HUDEP-2 (cell line): ENCODE measurements at regions not wholly inside any gene's neighbourhood (a gene's known extent, or its start where the extent isn't known, plus 50 kb on each side); places are given as distances from the start of the nearest gene placed in this dataset.
"Not testable (repeated sequence)": the region's sequence is repeated elsewhere in the genome, so short reads cannot be mapped to it uniquely, and the experiment has no call there.

ENCODE experiments used
- DNase-seq, 76 experiments: peaks; one replicate each; lab custom pipeline; 2025; ENCODE audit not compliant: unreplicated experiment in 76 of 76; lab: John Stamatoyannopoulos, UW

DNA sequence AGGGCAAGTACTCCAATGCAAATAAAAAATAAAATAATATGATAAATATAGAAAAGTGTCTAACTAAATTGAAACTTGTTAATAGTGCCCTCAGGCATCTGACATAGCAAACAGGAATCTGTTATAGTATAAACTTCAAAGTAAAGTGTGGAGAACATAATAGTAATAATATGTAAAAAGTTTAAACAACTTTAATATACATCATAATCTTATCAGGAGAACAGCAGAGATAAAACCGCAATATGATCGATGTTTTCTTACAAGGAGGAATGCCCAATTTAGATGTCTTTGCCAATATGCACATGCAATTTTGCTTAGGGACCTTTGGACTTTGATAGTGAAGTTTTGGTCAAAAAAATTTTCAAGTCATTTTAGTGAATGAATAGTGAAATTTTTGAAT, 514.8 kb upstream of the IMPG1 start:
- no peak for DNase-seq

GRCh38 chr6:76584121-76584520, 511.7 kb upstream of the IMPG1 start:
- DNase-seq: no peak

DNA sequence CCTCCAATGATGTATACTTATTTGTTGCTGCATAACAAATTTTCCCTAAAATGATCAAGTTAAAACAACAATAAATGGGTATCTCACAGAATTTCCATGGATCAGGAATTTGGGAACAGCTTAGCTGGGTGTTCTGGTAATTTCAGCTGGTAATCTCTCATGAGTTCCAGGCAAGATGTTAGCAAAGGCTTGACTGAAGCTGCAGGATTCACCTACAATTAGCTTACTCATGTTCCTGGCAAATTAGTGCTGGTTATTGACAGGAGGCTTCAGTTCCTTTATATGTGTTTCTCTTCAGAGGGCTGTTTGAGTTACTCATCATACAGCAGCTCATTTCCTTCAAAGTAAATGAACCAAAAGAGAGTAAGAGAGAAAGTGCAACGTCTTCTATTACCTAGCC, 506.3 kb upstream of the IMPG1 start:
- DNase-seq: no peak

- no peak for DNase-seq
These were observed 502.3 kb upstream of the IMPG1 start for GRCh38 chr6:76574746-76575145.

DNA sequence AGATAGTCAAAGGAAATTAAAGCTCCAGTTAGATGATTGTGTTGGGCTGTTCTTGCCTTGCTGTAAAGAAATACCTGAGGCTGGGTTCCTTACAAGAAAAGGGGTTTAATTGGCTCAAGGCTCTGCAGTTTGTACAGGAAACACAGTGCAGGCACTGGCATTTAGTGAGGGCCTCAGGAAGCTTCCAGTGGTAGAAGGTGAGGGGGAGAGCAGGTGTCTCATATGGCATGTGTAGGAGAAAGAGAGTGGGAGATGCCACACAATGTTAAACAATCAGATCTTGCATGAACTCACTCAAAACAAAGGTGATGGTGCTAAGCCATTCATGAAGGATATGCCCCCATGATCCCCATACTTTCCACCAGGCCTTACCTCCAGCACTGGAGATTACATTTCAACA, 493.5 kb upstream of the IMPG1 start:
- DNase-seq: no peak

GRCh38 chr6:76562371-76562770, 489.9 kb upstream of the IMPG1 start:
- not testable (repeated sequence) for DNase-seq

- DNase-seq: not testable (repeated sequence)
These were observed 488.6 kb upstream of the IMPG1 start for GRCh38 chr6:76560851-76561755.

DNA sequence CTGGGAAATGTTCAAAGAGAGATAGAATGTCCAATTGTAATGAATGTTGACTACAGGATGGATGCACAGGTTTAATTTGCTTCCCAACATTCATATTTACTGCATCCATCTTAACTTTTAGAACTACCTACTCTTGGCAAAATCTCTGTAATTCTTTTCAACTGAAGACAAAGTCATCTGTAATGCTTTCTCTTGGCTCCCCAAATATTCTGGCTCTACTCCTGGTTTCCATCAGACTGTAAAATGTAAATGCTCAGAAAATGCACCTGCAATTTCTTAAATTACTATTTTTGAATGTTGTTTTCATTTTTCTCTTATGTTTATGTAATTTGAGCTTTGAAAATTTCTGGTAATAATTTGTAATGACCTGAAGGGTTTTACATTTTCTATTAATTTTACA, 480.8 kb upstream of the IMPG1 start:
- no peak for DNase-seq

DNA sequence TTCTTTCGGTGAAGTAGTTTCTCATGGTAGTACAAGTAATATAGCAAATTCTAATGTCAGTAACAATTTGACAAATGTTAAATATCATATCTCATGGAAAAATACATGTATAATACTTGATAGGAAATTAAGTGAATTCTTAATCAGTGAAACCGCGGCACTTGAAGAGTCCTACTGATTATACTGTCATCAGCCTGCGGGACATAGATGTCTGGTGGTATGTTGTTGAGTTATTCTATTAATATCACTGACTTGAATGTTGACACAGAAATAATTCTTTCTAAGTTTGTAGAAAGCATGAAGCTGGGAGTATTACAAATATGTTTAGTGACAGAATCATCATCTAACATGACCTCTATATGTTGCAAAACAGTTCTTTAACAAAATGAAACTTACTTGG, 479.8 kb upstream of the IMPG1 start:
- DNase-seq: no peak

GRCh38 chr6:76533661-76534060, 461.2 kb upstream of the IMPG1 start:
- no peak for DNase-seq

- DNase-seq: no peak
These were observed 460.2 kb upstream of the IMPG1 start for GRCh38 chr6:76532647-76533046.

DNA sequence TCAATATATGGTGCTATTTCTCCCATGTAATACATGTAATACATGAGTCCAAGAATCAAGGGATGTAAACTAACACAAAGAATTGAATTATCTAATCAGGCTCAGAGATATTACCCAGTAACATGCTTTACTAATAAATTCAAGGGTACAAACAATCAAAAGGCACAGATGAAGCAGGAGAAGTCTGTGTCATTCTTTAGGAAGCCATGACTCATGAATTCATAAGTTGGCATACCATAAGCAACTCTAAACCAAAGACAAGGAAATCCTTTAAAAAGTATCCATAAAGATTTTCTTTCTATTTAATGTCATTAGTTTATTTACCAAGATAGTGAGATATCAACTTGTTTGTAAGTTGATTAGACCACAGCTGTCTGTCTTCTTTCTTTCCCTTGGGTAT, 446.0 kb upstream of the IMPG1 start:
- no peak for DNase-seq

- DNase-seq: no peak
These were observed 444.5 kb upstream of the IMPG1 start for GRCh38 chr6:76516924-76517323.

DNA sequence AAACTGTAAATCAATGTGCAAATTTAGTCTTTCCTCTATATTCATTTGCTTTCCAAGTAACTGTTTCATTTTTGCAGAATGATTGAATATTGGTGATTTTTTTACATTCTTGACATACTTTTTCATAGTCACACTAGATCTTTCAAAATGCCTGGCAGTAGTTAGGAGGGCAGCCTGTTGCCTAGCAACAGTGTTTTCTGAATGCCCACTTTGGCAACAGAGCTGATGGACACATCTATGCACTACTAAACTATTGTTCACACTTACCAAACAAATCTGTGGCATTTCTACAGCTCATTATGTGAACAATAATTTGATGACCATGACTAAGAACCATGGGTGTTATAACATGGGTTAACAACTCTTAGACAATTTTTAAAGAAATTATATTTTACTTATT, 438.0 kb upstream of the IMPG1 start:
- DNase-seq: no peak

DNA sequence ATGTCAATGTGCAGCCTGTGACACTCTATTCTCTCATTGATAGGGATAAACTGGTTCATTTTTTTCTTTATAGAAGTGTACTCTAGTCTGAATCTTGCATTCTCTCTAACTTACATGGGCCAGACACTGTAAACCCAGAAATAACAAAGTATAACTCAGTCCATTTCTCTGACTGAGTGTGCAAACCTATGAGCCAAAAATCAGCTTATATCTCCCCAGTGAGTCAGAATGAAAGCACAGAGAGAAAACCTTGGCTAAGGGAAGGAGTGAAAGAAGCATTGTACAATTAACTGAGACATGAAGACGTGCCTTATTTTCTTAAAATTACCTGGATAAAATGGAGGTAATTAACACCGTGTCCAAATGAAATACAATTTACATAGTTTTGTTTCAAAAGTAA, 436.9 kb upstream of the IMPG1 start:
- DNase-seq: no peak

GRCh38 chr6:76506808-76507207, 434.3 kb upstream of the IMPG1 start:
- no peak for DNase-seq

GRCh38 chr6:76495909-76496308, 423.4 kb upstream of the IMPG1 start:
- no peak for DNase-seq

GRCh38 chr6:76491376-76491775, 418.9 kb upstream of the IMPG1 start:
- DNase-seq: not testable (repeated sequence)

GRCh38 chr6:76490456-76490855, 418.0 kb upstream of the IMPG1 start:
- no peak for DNase-seq

- DNase-seq: no peak
These were observed 408.6 kb upstream of the IMPG1 start for GRCh38 chr6:76481101-76481500.

- no peak for DNase-seq
These were observed 400.4 kb upstream of the IMPG1 start for GRCh38 chr6:76472858-76473257.

GRCh38 chr6:76466286-76466685, 393.8 kb upstream of the IMPG1 start:
- DNase-seq: no peak

DNA sequence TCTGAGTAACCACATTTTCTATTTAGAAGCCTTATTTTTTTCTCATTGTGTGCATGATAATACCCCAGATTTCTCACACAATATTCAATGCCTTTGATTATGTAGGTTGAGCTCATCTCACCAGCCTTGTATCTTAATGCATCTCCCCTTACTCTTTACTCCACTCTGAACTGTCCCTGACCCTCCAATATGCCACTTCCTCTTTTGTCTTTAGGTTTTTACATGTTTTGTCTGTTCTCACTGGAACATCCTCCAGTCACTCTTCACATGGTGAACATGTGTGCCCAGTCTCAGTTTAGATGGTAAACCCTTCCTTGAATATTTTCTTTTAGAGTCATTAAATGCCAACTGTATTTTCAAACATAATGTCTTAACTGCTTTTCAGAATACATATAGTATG, 392.9 kb upstream of the IMPG1 start:
- DNase-seq: no peak
